ENCODE measurements at regions not wholly inside any gene's neighbourhood (a gene's known extent, or its start where the extent isn't known, plus 50 kb on each side); places are given as distances from the start of the nearest gene placed in this dataset.

DNA sequence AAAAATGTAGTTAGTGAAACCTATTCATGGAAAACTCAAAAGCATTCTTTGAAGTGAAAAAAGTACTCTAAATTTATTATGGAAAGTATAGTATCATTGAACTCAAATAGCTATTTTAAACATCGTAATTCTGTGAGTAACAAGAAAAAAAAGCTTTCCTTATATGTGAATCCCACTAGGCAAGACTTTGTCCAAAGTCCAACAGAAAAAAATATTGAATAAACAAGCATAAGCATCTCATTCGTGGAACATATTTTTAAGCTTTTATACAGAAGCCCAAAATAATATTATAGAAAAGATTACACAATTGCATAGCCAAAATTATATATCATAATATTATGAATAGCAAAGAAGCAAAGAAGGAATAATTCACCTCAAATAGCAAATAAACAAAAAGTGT, 79.4 kb upstream of the IFNE start:
- H3K4me3 Mint-ChIP-seq: no peak overlapping the region
- H3K79me1 ChIP-seq (ENCODE audit: insufficient read depth, low read depth, low read length, poor library complexity, severe bottlenecking): no peaks in the 10 kb centered on the region
- no peak overlapping the region for H2AFZ ChIP-seq (ENCODE audit: low read length)
- H4K20me1 ChIP-seq (ENCODE audit: control insufficient read depth, insufficient read depth, insufficient read length): no peaks in the 10 kb centered on the region
- H3K4me2 ChIP-seq (ENCODE audit: insufficient read depth, insufficient read length, low read length): no peak overlapping the region
- H3K9me3 Mint-ChIP-seq: no peaks in the 10 kb centered on the region
- no peak overlapping the region for H3K23ac ChIP-seq (ENCODE audit: insufficient read length, low read depth, low read length)
- no peak overlapping the region for H2BK12ac ChIP-seq (ENCODE audit: insufficient read length, low read depth, low read length)
- no peak overlapping the region for H3K27ac ChIP-seq (ENCODE audit: insufficient read length, low read depth, low read length)
- H4K5ac ChIP-seq (ENCODE audit: insufficient read length, low read depth, low read length): no peak overlapping the region
- no peak overlapping the region for H4K8ac ChIP-seq (replicated peaks; ENCODE audit: insufficient read length, low read depth, low read length)
- H3K18ac ChIP-seq (ENCODE audit: insufficient read length, low read depth, low read length): no peak overlapping the region
- no peak overlapping the region for H3K27ac Mint-ChIP-seq
- no peaks in the 10 kb centered on the region for H3K79me2 ChIP-seq (ENCODE audit: insufficient read depth, low read length)
- no peak for DNase-seq
- no peak overlapping the region for H3T11ph ChIP-seq (ENCODE audit: low read length)
- no peak overlapping the region for H3K4ac ChIP-seq (ENCODE audit: low read depth, low read length)
- H3K9me3 ChIP-seq (ENCODE audit: control insufficient read depth, low read depth, low read length): no peaks in the 10 kb centered on the region
- H3K27me3 ChIP-seq (ENCODE audit: insufficient read depth, low read length): no peaks in the 10 kb centered on the region
- no peak overlapping the region for H2BK5ac ChIP-seq (ENCODE audit: insufficient read length, low read length)
- H3K36me3 Mint-ChIP-seq (ENCODE audit: insufficient read depth in 1 of 3, low read depth in 3 of 3): no peaks in the 10 kb centered on the region; a peak in 1 of 7 replicates
- H2BK15ac ChIP-seq (ENCODE audit: low read depth, low read length): no peak overlapping the region
- H2BK20ac ChIP-seq (ENCODE audit: low read depth, low read length, poor library complexity, severe bottlenecking): no peak overlapping the region
- H3K14ac ChIP-seq (ENCODE audit: insufficient read depth, low read length): no peak overlapping the region
- WGBS (ENCODE audit: extremely low coverage, insufficient read length, low lambda C conversion rate): no CpG with 5 or more reads among the region's 2 CpGs
- TF ChIP-seq, protein P1, sequence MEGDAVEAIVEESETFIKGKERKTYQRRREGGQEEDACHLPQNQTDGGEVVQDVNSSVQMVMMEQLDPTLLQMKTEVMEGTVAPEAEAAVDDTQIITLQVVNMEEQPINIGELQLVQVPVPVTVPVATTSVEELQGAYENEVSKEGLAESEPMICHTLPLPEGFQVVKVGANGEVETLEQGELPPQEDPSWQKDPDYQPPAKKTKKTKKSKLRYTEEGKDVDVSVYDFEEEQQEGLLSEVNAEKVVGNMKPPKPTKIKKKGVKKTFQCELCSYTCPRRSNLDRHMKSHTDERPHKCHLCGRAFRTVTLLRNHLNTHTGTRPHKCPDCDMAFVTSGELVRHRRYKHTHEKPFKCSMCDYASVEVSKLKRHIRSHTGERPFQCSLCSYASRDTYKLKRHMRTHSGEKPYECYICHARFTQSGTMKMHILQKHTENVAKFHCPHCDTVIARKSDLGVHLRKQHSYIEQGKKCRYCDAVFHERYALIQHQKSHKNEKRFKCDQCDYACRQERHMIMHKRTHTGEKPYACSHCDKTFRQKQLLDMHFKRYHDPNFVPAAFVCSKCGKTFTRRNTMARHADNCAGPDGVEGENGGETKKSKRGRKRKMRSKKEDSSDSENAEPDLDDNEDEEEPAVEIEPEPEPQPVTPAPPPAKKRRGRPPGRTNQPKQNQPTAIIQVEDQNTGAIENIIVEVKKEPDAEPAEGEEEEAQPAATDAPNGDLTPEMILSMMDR (conservative IDR thresholded peaks at IDR 0.05): no peak
- H3K27me3 Mint-ChIP-seq (ENCODE audit: low read depth): peaks cover 20% of the 10 kb centered on the region
- H4K91ac ChIP-seq (ENCODE audit: insufficient read length, low read depth, low read length): no peak overlapping the region
- H3K9ac ChIP-seq (ENCODE audit: extremely low read depth, insufficient read length, low read length): no peak overlapping the region
- H2AK5ac ChIP-seq (ENCODE audit: insufficient read length, low read length): no peak overlapping the region
- H3K23me2 ChIP-seq (ENCODE audit: insufficient read length, low read depth, low read length, poor library complexity, severe bottlenecking): peaks cover 10% of the 10 kb centered on the region
- no peak overlapping the region for H3K56ac ChIP-seq (ENCODE audit: insufficient read length, low read depth, low read length)
- peaks cover 22 to 26% of the 10 kb centered on the region in 2 experiments for H3K4me1 Mint-ChIP-seq
- peaks cover 2% of the 10 kb centered on the region; the same call in 1 of the 2 replicates for H3K4me1 ChIP-seq (ENCODE audit: insufficient read depth, low read length)
- no peak overlapping the region for H2BK120ac ChIP-seq (ENCODE audit: low read depth, low read length, poor library complexity, severe bottlenecking)

Data from H9 (cell line).